MM.1S (cell line): ENCODE measurements at regions not wholly inside any gene's neighbourhood (a gene's known extent, or its start where the extent isn't known, plus 50 kb on each side); places are given as distances from the start of the nearest gene placed in this dataset.

ENCODE experiments used
- DNase-seq: peaks from one replicate; pipeline ENCODE4 v3.0.0-alpha.2; 2015
- H2AFZ ChIP-seq: fragments of 300-600 bp; sonication (generic); 2 replicates; pipeline ENCODE4 v1.6.0; 2016; ENCODE audit warnings: antibody characterized with exemption, low read length
- H3F3A ChIP-seq: fragments of 300-600 bp; sonication (generic); 2 replicates; pipeline ENCODE4 v1.6.1; 2016; ENCODE audit warnings: mild to moderate bottlenecking, antibody characterized with exemption, low read length, moderate library complexity, mixed read lengths; ENCODE audit not compliant: insufficient read depth
- H3K27ac ChIP-seq: fragments of 300-600 bp; sonication (generic); 2 replicates; pipeline ENCODE4 v1.5.1; 2016; ENCODE audit warnings: mild to moderate bottlenecking, low read length
- H3K27me3 ChIP-seq: fragments of 300-600 bp; sonication (generic); replicated peaks from 2 replicates; pipeline ENCODE4 v1.6.0; 2016; ENCODE audit warnings: low read length; ENCODE audit not compliant: insufficient read depth
- H3K36me3 ChIP-seq: fragments of 300-600 bp; sonication (generic); replicated peaks from 2 replicates; pipeline ENCODE4 v1.6.1; 2016; ENCODE audit warnings: mild to moderate bottlenecking, low read length, mixed read lengths; ENCODE audit not compliant: insufficient read depth
- H3K4me1 ChIP-seq: fragments of 300-600 bp; sonication (generic); 2 replicates; pipeline ENCODE4 v1.6.1; 2016; ENCODE audit warnings: low read length, mixed read lengths
- H3K4me2 ChIP-seq: fragments of 300-600 bp; sonication (generic); 2 replicates; pipeline ENCODE4 v1.6.0; 2016; ENCODE audit warnings: low read depth, low read length
- H3K4me3 ChIP-seq: fragments of 300-600 bp; sonication (generic); 2 replicates; pipeline ENCODE4 v1.5.1; 2016; ENCODE audit warnings: low read length, mixed read lengths
- H3K79me2 ChIP-seq: fragments of 300-600 bp; sonication (generic); 2 replicates; pipeline ENCODE4 v1.6.1; 2016; ENCODE audit warnings: mixed run types, low read length, mixed read lengths
- H3K9ac ChIP-seq: fragments of 300-600 bp; sonication (generic); 2 replicates; pipeline ENCODE4 v1.6.1; 2016; ENCODE audit warnings: low read length, mixed read lengths
- H3K9me2 ChIP-seq: fragments of 300-600 bp; sonication (generic); replicated peaks from 2 replicates; pipeline ENCODE4 v1.6.1; 2016; ENCODE audit warnings: mild to moderate bottlenecking, low read length, mixed read lengths; ENCODE audit not compliant: insufficient read depth
- H3K9me3 ChIP-seq: fragments of 300-600 bp; sonication (generic); replicated peaks from 2 replicates; pipeline ENCODE4 v1.6.1; 2016; ENCODE audit warnings: mild to moderate bottlenecking, low read length, mixed read lengths; ENCODE audit not compliant: insufficient read depth
- H4K20me1 ChIP-seq: fragments of 300-600 bp; sonication (generic); 2 replicates; pipeline ENCODE4 v1.6.1; 2016; ENCODE audit warnings: mild to moderate bottlenecking, low read length, moderate library complexity, mixed read lengths; ENCODE audit not compliant: insufficient read depth
- EZH2 ChIP-seq: fragments of 300-600 bp; sonication (generic); optimal IDR thresholded peaks from 2 replicates; pipeline ENCODE3; 2017; ENCODE audit warnings: low read depth, mild to moderate bottlenecking, antibody characterized with exemption, low read length, mixed read lengths
- EZH2phosphoT487 ChIP-seq: fragments of 300-600 bp; sonication (generic); IDR thresholded peaks from 2 replicates; pipeline ENCODE4 v1.6.1; 2018; ENCODE audit warnings: antibody characterized with exemption, low read length
- TF ChIP-seq, protein P1 (sequence below): fragments of 300-600 bp; sonication (generic); IDR thresholded peaks from 2 replicates; pipeline ENCODE4 v1.5.1; 2016; ENCODE audit warnings: antibody characterized with exemption, low read length, mixed read lengths

DNA sequence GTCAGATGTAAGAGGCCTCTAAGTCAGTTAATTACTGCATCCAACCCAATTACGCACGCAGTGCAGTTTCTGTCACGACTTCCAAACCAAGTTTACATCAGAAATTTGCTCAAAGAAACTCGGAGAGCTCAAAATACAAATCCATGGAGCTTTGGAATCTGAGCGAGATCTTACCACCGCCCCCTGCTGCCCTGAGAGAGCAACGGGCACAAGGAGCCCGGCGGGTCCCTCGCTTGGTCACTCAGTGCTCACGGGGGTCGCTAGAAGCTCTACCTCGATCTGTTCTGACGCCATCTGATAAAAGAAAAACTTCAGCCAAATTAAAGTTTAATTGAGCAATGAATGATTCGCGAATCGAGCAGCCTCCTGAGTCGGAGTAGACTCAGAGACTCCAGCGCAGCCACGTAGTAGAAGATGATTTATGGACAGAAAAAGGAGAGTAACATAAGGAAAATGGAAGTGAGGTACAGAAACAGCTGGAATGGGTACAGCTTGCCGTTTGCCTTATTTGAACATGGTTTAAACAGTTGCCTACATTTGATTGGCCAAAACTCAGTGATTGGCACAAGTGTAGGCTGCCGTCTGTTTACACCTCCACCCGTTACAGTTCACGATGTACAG, 232.7 kb upstream of the ATP10A start:
- H3K79me2 ChIP-seq: no peaks in the 10 kb centered on the region
- H3K4me2 ChIP-seq: no peak overlapping the region
- TF ChIP-seq, protein P1, sequence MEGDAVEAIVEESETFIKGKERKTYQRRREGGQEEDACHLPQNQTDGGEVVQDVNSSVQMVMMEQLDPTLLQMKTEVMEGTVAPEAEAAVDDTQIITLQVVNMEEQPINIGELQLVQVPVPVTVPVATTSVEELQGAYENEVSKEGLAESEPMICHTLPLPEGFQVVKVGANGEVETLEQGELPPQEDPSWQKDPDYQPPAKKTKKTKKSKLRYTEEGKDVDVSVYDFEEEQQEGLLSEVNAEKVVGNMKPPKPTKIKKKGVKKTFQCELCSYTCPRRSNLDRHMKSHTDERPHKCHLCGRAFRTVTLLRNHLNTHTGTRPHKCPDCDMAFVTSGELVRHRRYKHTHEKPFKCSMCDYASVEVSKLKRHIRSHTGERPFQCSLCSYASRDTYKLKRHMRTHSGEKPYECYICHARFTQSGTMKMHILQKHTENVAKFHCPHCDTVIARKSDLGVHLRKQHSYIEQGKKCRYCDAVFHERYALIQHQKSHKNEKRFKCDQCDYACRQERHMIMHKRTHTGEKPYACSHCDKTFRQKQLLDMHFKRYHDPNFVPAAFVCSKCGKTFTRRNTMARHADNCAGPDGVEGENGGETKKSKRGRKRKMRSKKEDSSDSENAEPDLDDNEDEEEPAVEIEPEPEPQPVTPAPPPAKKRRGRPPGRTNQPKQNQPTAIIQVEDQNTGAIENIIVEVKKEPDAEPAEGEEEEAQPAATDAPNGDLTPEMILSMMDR: no peak
- TF ChIP-seq EZH2phosphoT487 (no peak), EZH2 (no peak)
- H3K27ac ChIP-seq: no peak overlapping the region
- H3K27me3 ChIP-seq: no peaks in the 10 kb centered on the region
- H4K20me1 ChIP-seq: no peaks in the 10 kb centered on the region
- H3K36me3 ChIP-seq: no peaks in the 10 kb centered on the region
- H3K9me3 ChIP-seq: no peaks in the 10 kb centered on the region
- H3K9me2 ChIP-seq: no peaks in the 10 kb centered on the region
- no peaks in the 10 kb centered on the region for H3K4me1 ChIP-seq
- H3F3A ChIP-seq: no peaks in the 10 kb centered on the region
- no peak overlapping the region for H3K4me3 ChIP-seq
- no peak for DNase-seq
- no peak overlapping the region for H2AFZ ChIP-seq
- H3K9ac ChIP-seq: no peak overlapping the region

DNA sequence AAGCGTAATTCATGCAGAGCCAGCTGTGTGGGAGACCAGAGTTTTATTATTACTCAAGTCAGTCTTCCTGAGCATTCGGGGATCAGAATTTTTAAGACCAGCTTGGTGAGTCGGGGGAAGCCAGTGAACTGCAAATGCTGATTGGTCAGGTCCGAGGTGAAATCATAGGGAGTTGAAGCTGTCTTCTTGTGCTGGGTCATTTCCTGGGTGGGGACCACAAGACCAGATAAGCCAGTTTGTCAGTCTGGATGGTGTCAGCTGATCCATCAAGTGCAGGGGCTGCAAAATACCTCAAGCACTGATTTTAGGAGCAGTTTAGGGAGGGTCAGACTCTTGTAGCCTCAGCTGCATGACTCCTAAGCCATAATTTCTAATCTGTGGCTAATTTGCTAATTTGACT, 228.1 kb upstream of the ATP10A start:
- no peaks in the 10 kb centered on the region for H4K20me1 ChIP-seq
- H3K79me2 ChIP-seq: no peaks in the 10 kb centered on the region
- no peak overlapping the region for H3K4me2 ChIP-seq
- no peaks in the 10 kb centered on the region for H3K9me3 ChIP-seq
- no peaks in the 10 kb centered on the region for H3F3A ChIP-seq
- H3K9ac ChIP-seq: no peak overlapping the region
- H2AFZ ChIP-seq: no peak overlapping the region
- H3K36me3 ChIP-seq: no peaks in the 10 kb centered on the region
- DNase-seq: no peak
- no peak overlapping the region for H3K27ac ChIP-seq
- TF ChIP-seq EZH2 (no peak), EZH2phosphoT487 (no peak)
- TF ChIP-seq, protein P1: no peak
- H3K27me3 ChIP-seq: no peaks in the 10 kb centered on the region
- no peak overlapping the region for H3K4me3 ChIP-seq
- H3K9me2 ChIP-seq: no peaks in the 10 kb centered on the region
- H3K4me1 ChIP-seq: no peaks in the 10 kb centered on the region

DNA sequence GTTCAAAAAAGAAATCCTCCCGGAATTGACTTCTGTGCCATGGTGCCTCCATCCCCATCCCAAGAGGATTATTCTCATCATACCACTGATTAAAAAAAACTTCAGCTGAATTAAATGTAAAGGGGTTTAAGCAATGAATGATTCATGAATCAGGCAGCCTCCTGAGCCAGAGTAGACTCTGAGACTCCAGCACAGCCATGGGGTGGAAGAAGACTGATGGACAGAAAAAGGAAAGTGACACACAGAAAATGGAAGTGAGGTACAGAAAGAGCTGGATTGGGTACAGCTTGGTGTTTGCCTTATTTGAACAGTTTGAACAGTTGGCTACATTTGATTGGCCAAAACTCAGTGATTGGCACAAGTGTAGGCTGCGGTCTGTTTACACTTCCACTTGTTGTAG, 224.8 kb upstream of the ATP10A start:
- Histone ChIP-seq H3K79me2 (no peaks in the 10 kb centered on the region), H3K4me3 (no peak overlapping the region), H3K9ac (no peak overlapping the region), H3F3A (no peaks in the 10 kb centered on the region), H3K36me3 (no peaks in the 10 kb centered on the region), H4K20me1 (no peaks in the 10 kb centered on the region), H3K9me2 (no peaks in the 10 kb centered on the region), H3K4me2 (no peak overlapping the region), H2AFZ (no peak overlapping the region), H3K4me1 (no peaks in the 10 kb centered on the region), H3K27ac (no peak overlapping the region), H3K9me3 (no peaks in the 10 kb centered on the region), H3K27me3 (no peaks in the 10 kb centered on the region)
- no peak for TF ChIP-seq EZH2
- TF ChIP-seq, protein P1: no peak
- TF ChIP-seq EZH2phosphoT487: no peak
- no peak for DNase-seq
